Liver (tissue), 8 donors: ENCODE measurements at regions not wholly inside any gene's neighbourhood (a gene's known extent, or its start where the extent isn't known, plus 50 kb on each side); places are given as distances from the start of the nearest gene placed in this dataset.

Experiments used
- DNase-seq: peaks from one replicate; pipeline ENCODE4 v3.0.0-alpha.2; 2017; ENCODE audit warnings: low spot score
- H3K27ac ChIP-seq, 2 donors: one replicate each; pipeline ENCODE4 v1.7.0; 2013; ENCODE audit warnings: inconsistent platforms in 2 of 2, low read length in 2 of 2, control low read depth in 1 of 2, low read depth in 1 of 2, mild to moderate bottlenecking in 1 of 2
- H3K27me3 ChIP-seq, 4 donors: one replicate each; pipeline versions ENCODE4 v1.6.1 to v1.7.0; 2013; ENCODE audit warnings: low read length in 3 of 4, inconsistent platforms in 1 of 4, mild to moderate bottlenecking in 1 of 4, moderate library complexity in 1 of 4; ENCODE audit not compliant: control insufficient read depth in 4 of 4, insufficient read depth in 4 of 4
- H3K36me3 ChIP-seq, 4 donors: one replicate each; pipeline versions ENCODE4 v1.6.1 to v1.7.0; 2013; ENCODE audit warnings: low read length in 3 of 4, mild to moderate bottlenecking in 3 of 4, low read depth in 1 of 4, moderate library complexity in 1 of 4; ENCODE audit not compliant: control insufficient read depth in 4 of 4, insufficient read depth in 3 of 4
- H3K4me1 ChIP-seq, 4 donors: one replicate each; pipeline versions ENCODE4 v1.6.1 to v1.7.0; 2013; ENCODE audit warnings: low read length in 3 of 4, mild to moderate bottlenecking in 3 of 4, moderate library complexity in 1 of 4; ENCODE audit not compliant: control insufficient read depth in 4 of 4, insufficient read depth in 4 of 4
- H3K4me3 ChIP-seq, 3 donors: one replicate each; pipeline versions ENCODE4 v1.6.1 to v1.7.0; 2013; ENCODE audit warnings: low read length in 3 of 3, control low read depth in 1 of 3, low read depth in 1 of 3, mild to moderate bottlenecking in 1 of 3
- H3K9ac ChIP-seq, 2 donors: one replicate each; pipeline ENCODE4 v1.7.0; 2013; ENCODE audit warnings: low read length in 2 of 2, mild to moderate bottlenecking in 2 of 2, moderate library complexity in 2 of 2, control low read depth in 1 of 2, low read depth in 1 of 2
- H3K9me3 ChIP-seq, 4 donors: one replicate each; pipeline versions ENCODE4 v1.6.1 to v1.7.0; 2013; ENCODE audit warnings: low read length in 3 of 4; ENCODE audit not compliant: control insufficient read depth in 4 of 4
- EGR1 ChIP-seq, 2 donors: IDR thresholded peaks; 2 replicates each; pipeline ENCODE4 v1.6.1; 2016 to 2018; ENCODE audit warnings: antibody characterized with exemption in 2 of 2, low read depth in 2 of 2
- FOXA1 ChIP-seq: IDR thresholded peaks from 2 replicates; pipeline ENCODE4 v1.6.1; 2016; ENCODE audit warnings: antibody characterized with exemption
- FOXA2 ChIP-seq: IDR thresholded peaks from 2 replicates; pipeline ENCODE4 v1.6.1; 2016; ENCODE audit warnings: antibody characterized with exemption
- GABPA ChIP-seq, 2 donors: IDR thresholded peaks in 1 of 2; conservative IDR thresholded peaks in 1 of 2; 2 replicates each; pipeline ENCODE4 v1.6.1; 2016; ENCODE audit warnings: antibody characterized with exemption in 2 of 2, mild to moderate bottlenecking in 1 of 2, moderate library complexity in 1 of 2
- HNF4A ChIP-seq, 2 donors: conservative IDR thresholded peaks; 2 replicates each; pipeline ENCODE4 v1.6.1; 2016; ENCODE audit warnings: antibody characterized with exemption in 2 of 2, mild to moderate bottlenecking in 2 of 2
- HNF4G ChIP-seq: IDR thresholded peaks from 2 replicates; pipeline ENCODE4 v1.6.1; 2016; ENCODE audit warnings: antibody characterized with exemption
- JUND ChIP-seq, 2 donors: IDR thresholded peaks; 2 replicates each; pipeline ENCODE4 v1.6.1; 2016; ENCODE audit warnings: antibody characterized with exemption in 2 of 2
- MAX ChIP-seq: IDR thresholded peaks from 2 replicates; pipeline ENCODE4 v1.6.1; 2016; ENCODE audit warnings: antibody characterized with exemption
- NR2F2 ChIP-seq: IDR thresholded peaks from 2 replicates; pipeline ENCODE4 v1.6.1; 2016; ENCODE audit warnings: antibody characterized with exemption
- RAD21 ChIP-seq, 2 donors: IDR thresholded peaks; 2 replicates each; pipeline ENCODE4 v1.6.1; 2016; ENCODE audit warnings: antibody characterized with exemption in 2 of 2, mild to moderate bottlenecking in 2 of 2
- REST ChIP-seq: IDR thresholded peaks from 2 replicates; pipeline ENCODE4 v1.6.1; 2016; ENCODE audit warnings: antibody characterized with exemption, mild to moderate bottlenecking
- RXRA ChIP-seq, 2 donors: IDR thresholded peaks; 2 replicates each; pipeline ENCODE4 v1.6.1; 2017 to 2018; ENCODE audit warnings: antibody characterized with exemption in 2 of 2, mild to moderate bottlenecking in 1 of 2
- SP1 ChIP-seq: IDR thresholded peaks from 2 replicates; pipeline ENCODE4 v1.6.1; 2018; ENCODE audit warnings: antibody characterized with exemption, mild to moderate bottlenecking
- TAF1 ChIP-seq: conservative IDR thresholded peaks from 2 replicates; pipeline ENCODE4 v1.6.1; 2016; ENCODE audit warnings: antibody characterized with exemption, mild to moderate bottlenecking
- YY1 ChIP-seq: IDR thresholded peaks from 2 replicates; pipeline ENCODE4 v1.6.1; 2016; ENCODE audit warnings: antibody characterized with exemption, mild to moderate bottlenecking
- ZBTB33 ChIP-seq: IDR thresholded peaks from 2 replicates; pipeline ENCODE4 v1.6.1; 2016; ENCODE audit warnings: antibody characterized with exemption
- WGBS: extraction: QIAGEN DNeasy Blood & Tissue Kit; methylation state at CpG from one replicate; pipeline ENCODE4 v1.1.7; 2013; 5-methylcytosine and 5-hydroxymethylcytosine counted together
- TF ChIP-seq, protein P1 (sequence below): fragments of 150-350 bp; IDR thresholded peaks from 2 replicates; pipeline ENCODE4 v1.5.1; 2017; ENCODE audit warnings: improper control_type of control experiment, low read depth, low read length; ENCODE audit not compliant: missing input control
- TF ChIP-seq, protein P2 (sequence below): IDR thresholded peaks from 2 replicates; pipeline ENCODE4 v1.6.1; 2016; ENCODE audit warnings: antibody characterized with exemption
- donor health status: healthy.
- donor health status: healthy.
- donor health status: healthy.
- donor health status: healthy.
- donor health status: healthy.

DNA sequence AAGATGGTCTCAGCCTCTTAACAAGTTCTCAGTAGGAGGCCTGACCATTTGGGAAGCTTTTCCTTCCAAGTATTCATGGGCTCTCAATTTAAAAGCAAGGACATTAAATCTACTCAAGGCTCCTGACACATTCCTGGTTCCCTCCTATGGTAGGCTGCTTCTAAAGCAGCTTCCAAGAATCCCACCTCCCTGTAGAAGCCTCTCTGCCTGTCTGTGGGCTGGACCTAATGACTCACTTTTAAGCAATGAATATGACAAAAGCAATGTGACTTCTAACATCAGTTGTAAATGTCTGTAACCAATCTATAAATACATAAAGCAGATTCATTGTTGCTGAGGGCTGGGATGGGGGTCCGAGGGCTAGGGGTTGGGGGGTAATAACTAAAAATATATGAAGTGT is 99.5 kb upstream of the FAM9B start:
- 73% methylated on average over 1 of the region's 1 CpG for WGBS
- no peak overlapping the region for H3K9ac ChIP-seq
- no peaks in the 10 kb centered on the region for H3K36me3 ChIP-seq
- H3K9me3 ChIP-seq: no peaks in the 10 kb centered on the region
- no peaks in the 10 kb centered on the region for H3K27me3 ChIP-seq
- DNase-seq: no peak
- no peak overlapping the region for H3K4me3 ChIP-seq
- no peak overlapping the region for H3K27ac ChIP-seq
- no peaks in the 10 kb centered on the region for H3K4me1 ChIP-seq
- TF ChIP-seq TAF1: no peak
- no peak for TF ChIP-seq HNF4A (conservative IDR thresholded peaks at IDR 0.05)
- no peak for TF ChIP-seq JUND (IDR thresholded peaks at IDR 0.05)
- TF ChIP-seq SP1: no peak
- no peak for TF ChIP-seq EGR1 (IDR thresholded peaks at IDR 0.05; ENCODE audit: low read depth in 2 of 2)
- TF ChIP-seq RAD21 (IDR thresholded peaks at IDR 0.05): no peak
- no peak for TF ChIP-seq RXRA (IDR thresholded peaks at IDR 0.05)
- no peak for TF ChIP-seq REST
- TF ChIP-seq FOXA2: no peak
- TF ChIP-seq HNF4G: no peak
- no peak for TF ChIP-seq FOXA1
- no peak for TF ChIP-seq NR2F2
- TF ChIP-seq, protein P1, sequence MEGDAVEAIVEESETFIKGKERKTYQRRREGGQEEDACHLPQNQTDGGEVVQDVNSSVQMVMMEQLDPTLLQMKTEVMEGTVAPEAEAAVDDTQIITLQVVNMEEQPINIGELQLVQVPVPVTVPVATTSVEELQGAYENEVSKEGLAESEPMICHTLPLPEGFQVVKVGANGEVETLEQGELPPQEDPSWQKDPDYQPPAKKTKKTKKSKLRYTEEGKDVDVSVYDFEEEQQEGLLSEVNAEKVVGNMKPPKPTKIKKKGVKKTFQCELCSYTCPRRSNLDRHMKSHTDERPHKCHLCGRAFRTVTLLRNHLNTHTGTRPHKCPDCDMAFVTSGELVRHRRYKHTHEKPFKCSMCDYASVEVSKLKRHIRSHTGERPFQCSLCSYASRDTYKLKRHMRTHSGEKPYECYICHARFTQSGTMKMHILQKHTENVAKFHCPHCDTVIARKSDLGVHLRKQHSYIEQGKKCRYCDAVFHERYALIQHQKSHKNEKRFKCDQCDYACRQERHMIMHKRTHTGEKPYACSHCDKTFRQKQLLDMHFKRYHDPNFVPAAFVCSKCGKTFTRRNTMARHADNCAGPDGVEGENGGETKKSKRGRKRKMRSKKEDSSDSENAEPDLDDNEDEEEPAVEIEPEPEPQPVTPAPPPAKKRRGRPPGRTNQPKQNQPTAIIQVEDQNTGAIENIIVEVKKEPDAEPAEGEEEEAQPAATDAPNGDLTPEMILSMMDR: no peak
- TF ChIP-seq ZBTB33: no peak
- TF ChIP-seq, protein P2, sequence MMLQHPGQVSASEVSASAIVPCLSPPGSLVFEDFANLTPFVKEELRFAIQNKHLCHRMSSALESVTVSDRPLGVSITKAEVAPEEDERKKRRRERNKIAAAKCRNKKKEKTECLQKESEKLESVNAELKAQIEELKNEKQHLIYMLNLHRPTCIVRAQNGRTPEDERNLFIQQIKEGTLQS: no peak
- no peak for TF ChIP-seq GABPA (IDR thresholded peaks at IDR 0.05 in 1 of 2, conservative IDR thresholded peaks at IDR 0.05 in 1 of 2)
- TF ChIP-seq YY1: no peak
- no peak for TF ChIP-seq MAX

DNA sequence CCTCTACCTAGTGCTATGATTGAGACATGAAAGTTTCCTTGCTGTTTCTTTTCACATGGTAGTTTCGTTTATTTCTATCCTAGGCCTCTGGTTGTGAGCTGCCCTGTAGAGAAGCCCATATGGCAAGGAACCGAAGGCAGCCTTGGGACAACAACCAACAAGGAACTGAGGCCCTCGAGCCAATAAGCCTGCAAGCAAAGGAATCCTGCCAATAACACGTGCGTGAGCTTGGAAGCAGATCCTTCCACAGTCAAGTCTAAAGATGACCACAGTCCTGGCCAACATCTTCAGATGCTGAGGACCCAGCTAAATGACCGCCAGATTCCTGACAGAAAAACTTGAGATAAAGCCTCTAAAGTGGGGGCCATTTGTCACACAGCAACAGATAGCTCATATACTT is 100.4 kb upstream of the FAM9B start:
- no peak for TF ChIP-seq ZBTB33
- no peak for TF ChIP-seq NR2F2
- H3K27ac ChIP-seq: no peak overlapping the region
- no peaks in the 10 kb centered on the region for H3K9me3 ChIP-seq
- DNase-seq: no peak
- H3K4me3 ChIP-seq: no peak overlapping the region
- no peaks in the 10 kb centered on the region for H3K36me3 ChIP-seq
- 82% methylated on average over 6 of the region's 6 CpGs for WGBS
- no peaks in the 10 kb centered on the region for H3K27me3 ChIP-seq
- no peaks in the 10 kb centered on the region for H3K4me1 ChIP-seq
- no peak overlapping the region for H3K9ac ChIP-seq
